Right lobe of liver (tissue), 4 donors: ENCODE measurements at regions not wholly inside any gene's neighbourhood (a gene's known extent, or its start where the extent isn't known, plus 50 kb on each side); places are given as distances from the start of the nearest gene placed in this dataset.

Experiments
- POLR2A ChIP-seq: fragments of 450-650 bp; IDR thresholded peaks from one replicate; pipeline ENCODE4 v1.6.1; 2017; ENCODE audit warnings: antibody characterized with exemption, mild to moderate bottlenecking
- TF ChIP-seq, protein P1 (sequence below), 4 donors: fragments of 200-600 bp in 3 of 4; fragments of 450-650 bp in 1 of 4; IDR thresholded peaks; one replicate each; pipeline versions ENCODE4 v1.5.1 to v1.8.0; 2016 to 2022; ENCODE audit warnings: antibody characterized with exemption in 4 of 4, mild to moderate bottlenecking in 2 of 4
- donor health status: DM: no; HTN: no; CAD: no.
- donor health status: DM: no; HTN: no; CAD: no.
- donor health status: DM: no; HTN: yes; CAD: no.

DNA sequence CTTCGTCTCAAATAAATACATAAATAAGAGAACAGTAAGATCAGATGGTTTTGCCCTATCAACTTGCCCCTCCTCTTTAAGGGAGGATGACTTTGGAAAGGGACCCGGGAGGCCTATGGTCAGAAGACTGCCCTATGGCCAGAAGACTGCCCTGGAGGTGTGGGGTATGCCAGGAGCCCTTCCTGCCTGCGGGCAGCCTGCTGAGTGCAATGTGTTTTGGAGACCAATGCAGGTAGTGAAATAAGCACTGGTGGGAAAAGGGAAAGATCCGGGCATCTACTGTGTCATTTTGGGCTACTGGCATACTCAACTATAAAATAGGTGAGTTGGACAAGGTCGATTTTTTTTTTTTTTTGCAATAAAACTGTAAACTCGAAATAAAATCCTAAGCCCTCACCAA is 129.8 kb upstream of the SLC34A2 start:
- TF ChIP-seq, protein P1, sequence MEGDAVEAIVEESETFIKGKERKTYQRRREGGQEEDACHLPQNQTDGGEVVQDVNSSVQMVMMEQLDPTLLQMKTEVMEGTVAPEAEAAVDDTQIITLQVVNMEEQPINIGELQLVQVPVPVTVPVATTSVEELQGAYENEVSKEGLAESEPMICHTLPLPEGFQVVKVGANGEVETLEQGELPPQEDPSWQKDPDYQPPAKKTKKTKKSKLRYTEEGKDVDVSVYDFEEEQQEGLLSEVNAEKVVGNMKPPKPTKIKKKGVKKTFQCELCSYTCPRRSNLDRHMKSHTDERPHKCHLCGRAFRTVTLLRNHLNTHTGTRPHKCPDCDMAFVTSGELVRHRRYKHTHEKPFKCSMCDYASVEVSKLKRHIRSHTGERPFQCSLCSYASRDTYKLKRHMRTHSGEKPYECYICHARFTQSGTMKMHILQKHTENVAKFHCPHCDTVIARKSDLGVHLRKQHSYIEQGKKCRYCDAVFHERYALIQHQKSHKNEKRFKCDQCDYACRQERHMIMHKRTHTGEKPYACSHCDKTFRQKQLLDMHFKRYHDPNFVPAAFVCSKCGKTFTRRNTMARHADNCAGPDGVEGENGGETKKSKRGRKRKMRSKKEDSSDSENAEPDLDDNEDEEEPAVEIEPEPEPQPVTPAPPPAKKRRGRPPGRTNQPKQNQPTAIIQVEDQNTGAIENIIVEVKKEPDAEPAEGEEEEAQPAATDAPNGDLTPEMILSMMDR (IDR thresholded peaks at IDR 0.05): no peak
- TF ChIP-seq POLR2A: no peak
